ENCODE measurements at regions not wholly inside any gene's neighbourhood (a gene's known extent, or its start where the extent isn't known, plus 50 kb on each side); places are given as distances from the start of the nearest gene placed in this dataset.

GRCh38 chr9:2477755-2478154 lies 143.8 kb upstream of the VLDLR start:
- no peak for TF ChIP-seq CTCF (IDR thresholded peaks at IDR 0.05)
- TF ChIP-seq EP300 (IDR thresholded peaks at IDR 0.05): no peak
- TF ChIP-seq POLR2A (IDR thresholded peaks at IDR 0.05): no peak
- no peak for TF ChIP-seq POLR2AphosphoS5 (IDR thresholded peaks at IDR 0.05)
